Pancreas (tissue), 10 donors: ENCODE measurements at regions not wholly inside any gene's neighbourhood (a gene's known extent, or its start where the extent isn't known, plus 50 kb on each side); places are given as distances from the start of the nearest gene placed in this dataset.

Experiments used
- ATAC-seq, 4 donors: fragments of 200-7000 bp; cut with Tn5 transposase; one replicate each; pipeline versions ENCODE4 v1.8.0 to v1.9.1; 2020; ENCODE audit warnings: mild to moderate bottlenecking in 4 of 4, moderate library complexity in 4 of 4
- DNase-seq, 6 donors: peaks; one replicate each; pipeline ENCODE4 v3.0.0-alpha.2; 2020
- FAIRE-seq: peaks from 2 replicates; lab custom pipeline; 2012; peaks lifted over from hg19 to GRCh38; lab: Jason Lieb, UNC
- H3K27ac ChIP-seq, 4 donors: fragments of 200-600 bp; sonication (generic); 1 replicate in 3 of 4; 2 replicates in 1 of 4; pipeline versions ENCODE4 v1.5.0 to v1.8.0; 2020
- H3K27me3 ChIP-seq, 4 donors: fragments of 200-600 bp; one replicate each; pipeline ENCODE4 v1.8.0; 2021
- H3K36me3 ChIP-seq, 3 donors: fragments of 200-600 bp; sonication (generic) in 1 of 3; one replicate each; pipeline versions ENCODE4 v1.5.0 to v1.8.0; 2020 to 2021
- H3K4me1 ChIP-seq, 3 donors: fragments of 200-600 bp; one replicate each; pipeline ENCODE4 v1.8.0; 2021
- H3K4me3 ChIP-seq, 4 donors: fragments of 200-600 bp; sonication (generic) in 2 of 4; one replicate each; pipeline versions ENCODE4 v1.5.0 to v1.8.0; 2020 to 2021
- H3K9me3 ChIP-seq, 4 donors: fragments of 200-600 bp; one replicate each; pipeline ENCODE4 v1.8.0; 2021
- CTCF ChIP-seq, 4 donors: fragments of 200-600 bp; sonication (generic) in 3 of 4; IDR thresholded peaks; one replicate each; pipeline versions ENCODE4 v1.5.0 to v1.8.0; 2021; ENCODE audit warnings: antibody characterized with exemption in 4 of 4
- WGBS, 2 donors: extraction: QIAGEN DNeasy Blood & Tissue Kit; methylation state at CpG; one replicate each; pipeline ENCODE4 v1.1.7; 2013; 5-methylcytosine and 5-hydroxymethylcytosine counted together
- intact Hi-C, 3 donors: fragments of 100-400 bp; cut with DNase I; formaldehyde crosslinking; loops; one replicate each; pipeline versions ENCODE4 v1.11.1 to v1.14.2; 2022
- donor health status: healthy with polysubstance abuse.
- donor health status: DM: no; HTN: no; CAD: no; lungs with moderate emphysema.
- donor health status: DM: no; HTN: no; CAD: no.
- donor health status: control.
- donor health status: control.
- donor health status: Bipolar disorder and iron deficiency.
- donor health status: DM: yes; HTN: yes; CAD: no.
- donor health status: DM: no; HTN: no; CAD: no.
- donor health status: DM: no; HTN: no; CAD: no.
- donor health status: DM: yes; HTN: yes; CAD: no.

GRCh38 chr6:23870496-23870895, 255.5 kb upstream of the NRSN1 start:
- Histone ChIP-seq H3K4me1 (no peaks in the 10 kb centered on the region), H3K27ac (no peak overlapping the region), H3K36me3 (no peaks in the 10 kb centered on the region), H3K27me3 (no peaks in the 10 kb centered on the region), H3K4me3 (no peak overlapping the region), H3K9me3 (no peaks in the 10 kb centered on the region)
- TF ChIP-seq CTCF (IDR thresholded peaks at IDR 0.05): no peak
- ATAC-seq: no peak
- DNase-seq: no peak
- intact Hi-C loops: no loop called here
- no peak for FAIRE-seq

- TF ChIP-seq CTCF (IDR thresholded peaks at IDR 0.05): no peak
- no peaks in the 10 kb centered on the region for H3K36me3 ChIP-seq
- no peak overlapping the region for H3K4me3 ChIP-seq
- H3K27ac ChIP-seq: no peak overlapping the region
- intact Hi-C loops: no loop called here
- no peaks in the 10 kb centered on the region for H3K4me1 ChIP-seq
- DNase-seq (no peak), FAIRE-seq (no peak), ATAC-seq (no peak)
- WGBS, 2 donors: 55 to 71% methylated on average over 1 of the region's 1 CpG
- no peaks in the 10 kb centered on the region for H3K27me3 ChIP-seq
- no peaks in the 10 kb centered on the region for H3K9me3 ChIP-seq
Observed at GRCh38 chr6:23873161-23873560, 252.9 kb upstream of the NRSN1 start.

DNA sequence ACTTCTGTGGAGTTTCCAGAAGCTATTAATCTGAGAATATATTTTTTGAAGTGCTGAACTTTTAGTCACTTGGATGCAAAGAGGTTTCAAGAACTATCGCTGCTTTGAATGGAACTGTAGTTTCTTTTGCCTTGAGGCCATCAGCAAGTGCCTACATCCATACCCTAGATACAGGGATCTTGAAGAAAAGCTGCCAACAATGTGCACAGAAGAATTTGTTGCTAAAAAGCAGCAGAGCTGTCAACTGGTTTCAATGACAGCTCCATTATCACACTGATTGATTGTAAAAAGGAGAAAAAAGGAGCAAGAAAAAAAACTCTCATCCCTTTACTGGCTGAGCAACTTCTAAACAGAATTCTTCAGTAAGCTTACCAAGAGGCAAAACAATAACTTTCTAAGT, 251.0 kb upstream of the NRSN1 start:
- Histone ChIP-seq H3K4me3 (no peak overlapping the region), H3K27me3 (no peaks in the 10 kb centered on the region), H3K27ac (no peak overlapping the region), H3K9me3 (no peaks in the 10 kb centered on the region), H3K4me1 (no peaks in the 10 kb centered on the region), H3K36me3 (no peaks in the 10 kb centered on the region)
- DNase-seq (no peak), FAIRE-seq (no peak), ATAC-seq (no peak)
- WGBS, 2 donors: 66 to 68% methylated on average over 1 of the region's 1 CpG
- intact Hi-C loops: no loop called here
- TF ChIP-seq CTCF (IDR thresholded peaks at IDR 0.05): no peak

DNA sequence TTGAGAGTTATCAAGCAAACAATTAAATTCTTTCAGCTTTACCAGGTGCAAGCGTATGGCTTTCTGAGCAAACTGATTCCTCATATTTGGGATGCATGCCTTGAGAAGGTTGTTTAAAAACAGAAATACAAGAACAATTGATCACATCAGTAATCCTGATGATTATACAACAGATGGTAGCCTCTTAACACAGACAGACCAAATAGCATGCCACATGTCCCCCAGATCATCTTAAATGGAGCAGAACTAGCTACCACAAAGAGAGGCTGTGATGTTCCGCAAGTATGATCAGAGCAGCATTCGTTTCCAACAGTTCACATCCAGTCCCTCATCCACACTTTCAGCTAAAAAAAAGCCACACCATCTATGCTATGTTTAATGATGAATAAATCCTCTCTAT, 246.2 kb upstream of the NRSN1 start:
- 62 to 74% methylated on average over 3 of the region's 3 CpGs for WGBS, 2 donors
- H3K4me1 ChIP-seq: no peaks in the 10 kb centered on the region
- no peak for DNase-seq
- H3K9me3 ChIP-seq: no peaks in the 10 kb centered on the region
- H3K27ac ChIP-seq: no peak overlapping the region
- no peak for TF ChIP-seq CTCF (IDR thresholded peaks at IDR 0.05)
- H3K27me3 ChIP-seq: no peaks in the 10 kb centered on the region
- no peaks in the 10 kb centered on the region for H3K36me3 ChIP-seq
- no peak overlapping the region for H3K4me3 ChIP-seq
- intact Hi-C loops: no loop called here
- ATAC-seq: no peak
- FAIRE-seq: no peak

- H3K27me3 ChIP-seq: no peaks in the 10 kb centered on the region
- no peak for DNase-seq
- peak in 1 of 4 donors; percentile 43 for ATAC-seq
- no peak for TF ChIP-seq CTCF (IDR thresholded peaks at IDR 0.05)
- intact Hi-C loops: no loop called here
- WGBS, 2 donors: 27 to 40% methylated on average over 3 of the region's 3 CpGs
- no peaks in the 10 kb centered on the region for H3K4me1 ChIP-seq
- no peak for FAIRE-seq
- H3K36me3 ChIP-seq: no peaks in the 10 kb centered on the region
- no peaks in the 10 kb centered on the region for H3K9me3 ChIP-seq
- H3K4me3 ChIP-seq: no peak overlapping the region
- H3K27ac ChIP-seq: no peak overlapping the region
Observed at GRCh38 chr6:23890543-23891227, 235.3 kb upstream of the NRSN1 start.
